Neural cell (in vitro differentiated cells): ENCODE measurements at regions not wholly inside any gene's neighbourhood (a gene's known extent, or its start where the extent isn't known, plus 50 kb on each side); places are given as distances from the start of the nearest gene placed in this dataset.

Source experiments
- H2AFZ ChIP-seq: fragments of 200-600, 300-800 bp; sonication (generic), shearing (Covaris generic); 2 replicates; pipeline ENCODE4 v1.6.0; 2014; ENCODE audit warnings: low read depth, mild to moderate bottlenecking, antibody characterized with exemption, low read length, moderate library complexity
- H3F3A ChIP-seq: fragments of 200-600 bp; shearing (Covaris generic); 2 replicates; pipeline ENCODE4 v1.6.1; 2016; ENCODE audit warnings: mild to moderate bottlenecking, moderate library complexity, mixed read lengths, antibody characterized with exemption, low read length; ENCODE audit not compliant: insufficient read depth, poor library complexity, severe bottlenecking
- H3K27ac ChIP-seq: fragments of 200-600, 300-800 bp; sonication (generic), shearing (Covaris generic); 2 replicates; pipeline ENCODE4 v1.5.1; 2014; ENCODE audit warnings: mild to moderate bottlenecking, low read length, moderate library complexity
- H3K27me3 ChIP-seq: fragments of 300-800, 200-600 bp; sonication (generic), shearing (Covaris generic); 2 replicates; pipeline ENCODE4 v1.6.0; 2014; ENCODE audit warnings: mild to moderate bottlenecking, low read depth, low read length, moderate library complexity; ENCODE audit not compliant: insufficient read depth
- H3K36me3 ChIP-seq: fragments of 300-800, 200-600 bp; sonication (generic), shearing (Covaris generic); 2 replicates; pipeline ENCODE4 v1.5.1; 2014; ENCODE audit warnings: mild to moderate bottlenecking, antibody characterized with exemption, low read length, moderate library complexity; ENCODE audit not compliant: insufficient read depth
- H3K4me2 ChIP-seq: fragments of 300-800, 200-600 bp; sonication (generic), shearing (Covaris generic); 2 replicates; pipeline ENCODE4 v1.6.0; 2014; ENCODE audit warnings: mild to moderate bottlenecking, low read length
- H3K4me3 ChIP-seq: fragments of 300-800, 200-600 bp; sonication (generic), shearing (Covaris generic); 2 replicates; pipeline ENCODE4 v1.5.1; 2014; ENCODE audit warnings: mild to moderate bottlenecking, low read length, moderate library complexity
- H3K79me2 ChIP-seq: fragments of 200-600 bp; shearing (Covaris generic); replicated peaks from 2 replicates; pipeline ENCODE4 v1.6.0; 2014; ENCODE audit warnings: mild to moderate bottlenecking, low read length, moderate library complexity; ENCODE audit not compliant: insufficient read depth
- H3K9ac ChIP-seq: fragments of 300-800, 200-600 bp; sonication (generic), shearing (Covaris generic); 2 replicates; pipeline ENCODE4 v1.6.1; 2016; ENCODE audit warnings: mild to moderate bottlenecking, low read length, mixed read lengths
- H3K9me2 ChIP-seq: fragments of 200-600 bp; shearing (Covaris generic); 2 replicates; pipeline ENCODE4 v1.6.1; 2016; ENCODE audit warnings: mild to moderate bottlenecking, low read length, mixed read lengths; ENCODE audit not compliant: insufficient read depth
- H3K9me3 ChIP-seq: fragments of 200-600, 300-800 bp; sonication (generic), shearing (Covaris generic); 2 replicates; pipeline ENCODE4 v1.6.1; 2016; ENCODE audit warnings: mild to moderate bottlenecking, mixed run types, low read length, moderate library complexity, mixed read lengths
- H4K20me1 ChIP-seq: fragments of 200-600 bp; shearing (Covaris generic); 2 replicates; pipeline ENCODE4 v1.6.1; 2016; ENCODE audit warnings: mild to moderate bottlenecking, mixed run types; ENCODE audit not compliant: insufficient read depth
- CTCF ChIP-seq: fragments of 450-650 bp; IDR thresholded peaks from 2 replicates; pipeline ENCODE4 v1.5.1; 2014; ENCODE audit warnings: antibody characterized with exemption, mild to moderate bottlenecking, moderate library complexity; ENCODE audit not compliant: poor library complexity, severe bottlenecking
- EP300 ChIP-seq: fragments of 450-650 bp; conservative IDR thresholded peaks from 2 replicates; pipeline ENCODE4 v1.6.1; 2014; ENCODE audit warnings: antibody characterized with exemption, mild to moderate bottlenecking, moderate library complexity; ENCODE audit not compliant: poor library complexity, severe bottlenecking
- EZH2 ChIP-seq: fragments of 200-600, 300-800 bp; shearing (Covaris generic), sonication (generic); IDR thresholded peaks from 2 replicates; pipeline ENCODE4 v1.6.1; 2014; ENCODE audit warnings: antibody characterized with exemption, low read length, borderline replicate concordance, mild to moderate bottlenecking; ENCODE audit not compliant: insufficient read depth, poor library complexity, severe bottlenecking
- MXI1 ChIP-seq: fragments of 450-650 bp; conservative IDR thresholded peaks from 2 replicates; pipeline ENCODE4 v1.6.1; 2014; ENCODE audit warnings: antibody characterized with exemption, mild to moderate bottlenecking; ENCODE audit not compliant: poor library complexity, severe bottlenecking
- POLR2AphosphoS5 ChIP-seq: IDR thresholded peaks from 2 replicates; pipeline ENCODE4 v1.6.1; 2012
- RAD21 ChIP-seq: fragments of 450-650 bp; conservative IDR thresholded peaks from 2 replicates; pipeline ENCODE4 v1.6.1; 2014; ENCODE audit warnings: antibody characterized with exemption, mild to moderate bottlenecking, moderate library complexity
- REST ChIP-seq: IDR thresholded peaks from 2 replicates; pipeline ENCODE4 v1.6.1; 2012; ENCODE audit warnings: borderline replicate concordance
- SMC3 ChIP-seq: fragments of 450-650 bp; conservative IDR thresholded peaks from 2 replicates; pipeline ENCODE4 v1.6.1; 2014; ENCODE audit warnings: antibody characterized with exemption, mild to moderate bottlenecking, moderate library complexity; ENCODE audit not compliant: poor library complexity
- TAF1 ChIP-seq: IDR thresholded peaks from 2 replicates; pipeline ENCODE4 v1.6.1; 2012; ENCODE audit warnings: low read depth

GRCh38 chr9:13487936-13488335 is 208.4 kb upstream of the MPDZ start:
- Histone ChIP-seq H3K27ac (no peak overlapping the region), H3K9me2 (no peaks in the 10 kb centered on the region), H3K4me3 (no peak overlapping the region), H4K20me1 (no peaks in the 10 kb centered on the region), H3K36me3 (no peaks in the 10 kb centered on the region), H2AFZ (no peak overlapping the region), H3K79me2 (no peaks in the 10 kb centered on the region), H3K9me3 (no peaks in the 10 kb centered on the region), H3K4me2 (no peak overlapping the region), H3F3A (no peaks in the 10 kb centered on the region), H3K27me3 (no peaks in the 10 kb centered on the region), H3K9ac (no peak overlapping the region)
- no peak for TF ChIP-seq CTCF
- TF ChIP-seq MXI1 = no peak
- no peak for TF ChIP-seq SMC3
- no peak for TF ChIP-seq RAD21
- no peak for TF ChIP-seq POLR2AphosphoS5
- no peak for TF ChIP-seq EP300
- TF ChIP-seq EZH2 = no peak
- TF ChIP-seq REST = no peak
- no peak for TF ChIP-seq TAF1

- no peak overlapping the region for H3K4me3 ChIP-seq
- TF ChIP-seq EP300 = no peak
- no peak for TF ChIP-seq CTCF
- TF ChIP-seq MXI1 = no peak
- TF ChIP-seq RAD21 = no peak
- no peak for TF ChIP-seq SMC3
- no peak for TF ChIP-seq EZH2
- TF ChIP-seq TAF1 = no peak
- TF ChIP-seq REST = no peak
- TF ChIP-seq POLR2AphosphoS5 = no peak
Measured at GRCh38 chr9:13487498-13487897, 208.0 kb upstream of the MPDZ start.

More at GRCh38 chr9:13487498-13487897, 208.0 kb upstream of the MPDZ start:
- H3K9ac ChIP-seq = no peak overlapping the region
- H3K27ac ChIP-seq = no peak overlapping the region
- H3K9me3 ChIP-seq = no peaks in the 10 kb centered on the region
- H3K36me3 ChIP-seq = no peaks in the 10 kb centered on the region
- no peaks in the 10 kb centered on the region for H3K9me2 ChIP-seq
- H2AFZ ChIP-seq = no peak overlapping the region
- no peaks in the 10 kb centered on the region for H3K79me2 ChIP-seq
- H4K20me1 ChIP-seq = no peaks in the 10 kb centered on the region
- no peak overlapping the region for H3K4me2 ChIP-seq
- H3F3A ChIP-seq = no peaks in the 10 kb centered on the region
- no peaks in the 10 kb centered on the region for H3K27me3 ChIP-seq
